Suprapubic skin (tissue), 4 donors: ENCODE measurements at regions not wholly inside any gene's neighbourhood (a gene's known extent, or its start where the extent isn't known, plus 50 kb on each side); places are given as distances from the start of the nearest gene placed in this dataset.

Experiments used
- DNase-seq, 2 donors: peaks; one replicate each; pipeline ENCODE4 v3.0.0-alpha.2; 2019; ENCODE audit warnings: low spot score in 2 of 2
- H3K27ac ChIP-seq: fragments of 200-600 bp; sonication (generic); one replicate; pipeline ENCODE4 v1.5.1; 2019
- H3K27me3 ChIP-seq: fragments of 200-600 bp; sonication (generic); one replicate; pipeline ENCODE4 v1.5.1; 2019
- H3K36me3 ChIP-seq: fragments of 200-600 bp; sonication (generic); one replicate; pipeline ENCODE4 v1.5.1; 2019
- H3K4me1 ChIP-seq: fragments of 200-600 bp; sonication (generic); one replicate; pipeline ENCODE4 v1.5.1; 2019
- H3K4me3 ChIP-seq: fragments of 200-600 bp; sonication (generic); one replicate; pipeline ENCODE4 v1.5.1; 2019; ENCODE audit warnings: mild to moderate bottlenecking
- H3K9me3 ChIP-seq: fragments of 200-600 bp; sonication (generic); one replicate; pipeline ENCODE4 v1.5.1; 2019
- EP300 ChIP-seq: sonication (generic); formaldehyde crosslinking; IDR thresholded peaks from one replicate; pipeline ENCODE4 v1.6.1; 2017; ENCODE audit warnings: antibody characterized with exemption
- POLR2A ChIP-seq, 2 donors: fragments of 450-650 bp; IDR thresholded peaks; one replicate each; pipeline ENCODE4 v1.6.1; 2017; ENCODE audit warnings: antibody characterized with exemption in 2 of 2, mild to moderate bottlenecking in 2 of 2, moderate library complexity in 2 of 2
- POLR2AphosphoS5 ChIP-seq, 3 donors: sonication (generic); formaldehyde crosslinking; IDR thresholded peaks; one replicate each; pipeline ENCODE4 v1.6.1; 2017; ENCODE audit warnings: antibody characterized with exemption in 3 of 3
- WGBS: methylation state at CpG from one replicate; pipeline ENCODE4 v1.1.5; 2018; 5-methylcytosine and 5-hydroxymethylcytosine counted together
- TF ChIP-seq, protein P1 (sequence below), 2 donors: fragments of 200-600 bp in 1 of 2; fragments of 450-650 bp in 1 of 2; sonication (generic) in 1 of 2; IDR thresholded peaks; one replicate each; pipeline ENCODE4 v1.5.1; 2016 to 2019; ENCODE audit warnings: antibody characterized with exemption in 2 of 2, mild to moderate bottlenecking in 1 of 2, moderate library complexity in 1 of 2

DNA sequence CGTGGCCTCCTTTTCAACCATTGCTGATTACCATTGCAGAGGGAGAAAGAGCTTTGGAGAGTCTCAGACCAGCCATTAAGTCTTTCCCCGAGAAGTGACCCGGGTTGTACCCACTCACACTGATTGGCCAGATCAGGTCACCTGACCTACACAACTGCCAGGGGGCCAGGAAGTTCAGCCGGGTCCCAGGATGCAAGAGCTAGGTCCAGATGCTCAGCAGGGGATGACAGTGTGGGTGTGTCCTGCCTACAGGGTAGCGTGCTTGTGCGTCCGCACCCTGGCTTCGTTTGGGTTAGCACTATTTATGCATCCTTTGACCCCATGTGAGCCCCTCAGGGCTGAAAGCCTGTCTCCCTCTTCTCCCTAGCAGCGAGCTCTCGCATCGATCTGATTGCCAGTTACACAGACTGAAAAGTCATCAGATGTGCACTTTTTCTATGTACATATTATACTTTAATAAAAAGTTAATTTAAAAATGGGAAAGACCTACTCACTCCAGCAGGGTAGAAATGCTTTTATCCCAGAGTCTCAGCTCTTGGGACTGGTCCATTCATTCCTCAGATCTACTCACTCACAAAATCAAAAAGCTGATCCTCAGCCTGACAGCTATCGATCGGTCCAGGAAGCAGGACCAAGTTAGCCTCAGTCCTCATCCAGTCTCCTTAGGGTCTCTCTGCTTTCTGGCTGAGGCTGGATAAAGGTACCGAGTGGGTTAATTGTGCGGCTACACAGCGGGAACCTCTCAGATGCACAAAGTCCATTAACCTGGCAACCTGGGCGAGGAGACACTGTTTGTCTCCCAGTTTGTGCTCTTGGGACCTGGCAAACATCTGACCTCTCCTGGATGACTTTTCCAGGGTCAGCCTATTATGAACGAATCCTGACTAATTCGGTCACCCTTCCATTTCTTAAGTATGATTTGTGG, 68.0 kb downstream of the SERPINA3 start:
- 77% methylated on average over 17 of the region's 19 CpGs for WGBS
- no peak overlapping the region for H3K27ac ChIP-seq
- H3K27me3 ChIP-seq = no peaks in the 10 kb centered on the region
- DNase-seq = peak in 1 of 2 donors; percentile 38
- no peaks in the 10 kb centered on the region for H3K4me1 ChIP-seq
- H3K36me3 ChIP-seq = no peaks in the 10 kb centered on the region
- no peak for TF ChIP-seq POLR2A (IDR thresholded peaks at IDR 0.05)
- no peak for TF ChIP-seq EP300
- TF ChIP-seq, protein P1, sequence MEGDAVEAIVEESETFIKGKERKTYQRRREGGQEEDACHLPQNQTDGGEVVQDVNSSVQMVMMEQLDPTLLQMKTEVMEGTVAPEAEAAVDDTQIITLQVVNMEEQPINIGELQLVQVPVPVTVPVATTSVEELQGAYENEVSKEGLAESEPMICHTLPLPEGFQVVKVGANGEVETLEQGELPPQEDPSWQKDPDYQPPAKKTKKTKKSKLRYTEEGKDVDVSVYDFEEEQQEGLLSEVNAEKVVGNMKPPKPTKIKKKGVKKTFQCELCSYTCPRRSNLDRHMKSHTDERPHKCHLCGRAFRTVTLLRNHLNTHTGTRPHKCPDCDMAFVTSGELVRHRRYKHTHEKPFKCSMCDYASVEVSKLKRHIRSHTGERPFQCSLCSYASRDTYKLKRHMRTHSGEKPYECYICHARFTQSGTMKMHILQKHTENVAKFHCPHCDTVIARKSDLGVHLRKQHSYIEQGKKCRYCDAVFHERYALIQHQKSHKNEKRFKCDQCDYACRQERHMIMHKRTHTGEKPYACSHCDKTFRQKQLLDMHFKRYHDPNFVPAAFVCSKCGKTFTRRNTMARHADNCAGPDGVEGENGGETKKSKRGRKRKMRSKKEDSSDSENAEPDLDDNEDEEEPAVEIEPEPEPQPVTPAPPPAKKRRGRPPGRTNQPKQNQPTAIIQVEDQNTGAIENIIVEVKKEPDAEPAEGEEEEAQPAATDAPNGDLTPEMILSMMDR (IDR thresholded peaks at IDR 0.05) = no peak
- TF ChIP-seq POLR2AphosphoS5 (IDR thresholded peaks at IDR 0.05) = no peak
- no peaks in the 10 kb centered on the region for H3K9me3 ChIP-seq
- no peak overlapping the region for H3K4me3 ChIP-seq

DNA sequence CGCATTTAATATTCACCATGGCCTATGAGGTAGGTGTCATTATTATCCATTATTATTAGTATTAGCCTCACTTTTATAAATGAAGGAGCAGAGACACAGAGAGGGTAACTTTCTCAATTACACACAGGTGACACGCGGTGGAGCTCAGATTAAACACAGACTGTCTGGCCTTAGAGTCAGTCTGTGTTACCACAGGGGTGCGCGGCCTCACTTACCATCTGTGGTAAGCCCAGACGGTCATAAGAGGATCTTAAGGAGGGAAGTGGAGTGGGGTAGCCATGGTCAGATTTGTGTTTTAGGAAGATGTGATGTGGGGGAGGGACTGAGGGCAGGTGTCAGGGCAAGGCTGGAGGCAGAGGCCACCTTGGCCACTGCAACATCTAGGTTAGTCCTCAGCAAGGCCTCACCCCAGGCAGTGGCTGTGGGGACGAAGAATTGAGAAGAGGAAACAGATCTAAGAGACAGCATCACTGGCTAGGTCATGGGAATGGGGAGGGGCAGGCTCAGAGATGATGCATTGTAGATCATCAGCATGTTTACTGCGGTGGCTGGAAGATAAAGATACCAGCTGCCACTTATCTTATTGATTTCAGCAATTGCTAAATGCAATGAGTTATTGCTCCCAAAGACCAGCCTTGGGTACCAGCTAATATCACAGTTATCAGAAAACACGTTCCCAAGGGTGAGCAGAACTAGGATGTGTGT, 67.1 kb downstream of the SERPINA3 start:
- Histone ChIP-seq H3K27ac (no peak overlapping the region), H3K36me3 (no peaks in the 10 kb centered on the region), H3K4me1 (no peaks in the 10 kb centered on the region), H3K9me3 (no peaks in the 10 kb centered on the region), H3K27me3 (no peaks in the 10 kb centered on the region), H3K4me3 (no peak overlapping the region)
- DNase-seq = peak in 1 of 2 donors; percentile 45
- TF ChIP-seq, protein P1 (IDR thresholded peaks at IDR 0.05) = no peak
- TF ChIP-seq POLR2A (IDR thresholded peaks at IDR 0.05) (no peak), EP300 (no peak), POLR2AphosphoS5 (IDR thresholded peaks at IDR 0.05) (no peak)
- 58% methylated on average over 9 of the region's 9 CpGs for WGBS

DNA sequence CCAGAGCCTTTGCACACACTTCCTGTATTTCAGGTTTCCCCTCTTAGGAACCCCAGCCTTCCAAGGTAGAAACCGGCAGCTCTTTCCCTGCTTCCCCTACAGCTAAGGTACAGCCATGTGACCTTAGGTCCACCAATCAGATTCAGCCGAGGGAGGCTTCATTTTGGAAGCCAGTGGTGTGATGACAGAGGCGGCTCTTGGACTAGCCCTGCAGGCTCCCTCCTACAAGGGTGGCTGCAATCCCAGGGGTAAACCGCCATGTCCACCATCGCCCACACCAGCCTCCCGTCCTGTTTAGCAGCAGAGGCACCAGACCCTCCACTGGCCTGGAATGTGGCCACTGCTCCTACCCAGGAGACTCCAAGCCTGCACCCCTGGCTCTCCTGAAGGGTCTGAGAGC, 65.6 kb downstream of the SERPINA3 start:
- no peak overlapping the region for H3K27ac ChIP-seq
- TF ChIP-seq POLR2A (IDR thresholded peaks at IDR 0.05) = no peak
- no peak for TF ChIP-seq POLR2AphosphoS5 (IDR thresholded peaks at IDR 0.05)
- TF ChIP-seq EP300 = no peak
- TF ChIP-seq, protein P1 (IDR thresholded peaks at IDR 0.05) = no peak
- no peaks in the 10 kb centered on the region for H3K4me1 ChIP-seq
- H3K4me3 ChIP-seq = no peak overlapping the region
- DNase-seq = peak; percentile 18 to 50
- H3K9me3 ChIP-seq = no peaks in the 10 kb centered on the region
- WGBS = 96% methylated on average over 4 of the region's 6 CpGs
- no peaks in the 10 kb centered on the region for H3K36me3 ChIP-seq
- no peaks in the 10 kb centered on the region for H3K27me3 ChIP-seq

DNA sequence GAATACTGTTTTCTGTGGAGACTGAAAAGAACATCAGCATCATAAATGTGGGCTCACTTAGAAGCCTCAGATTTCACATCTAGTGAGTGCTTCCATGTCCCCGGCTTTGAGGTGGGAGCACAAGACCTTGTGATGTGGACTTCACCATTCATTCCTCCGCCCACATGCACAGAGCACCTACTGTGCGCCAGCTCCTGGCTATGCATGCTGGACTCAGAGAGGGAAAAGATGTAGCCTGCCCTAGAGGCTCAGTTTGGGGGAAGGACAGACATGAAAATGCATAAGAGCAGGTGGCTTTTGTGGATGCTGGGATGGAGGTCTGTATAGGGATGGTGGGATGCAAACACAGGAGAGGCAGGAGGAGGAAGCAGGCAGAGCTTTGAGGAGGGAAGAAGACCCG, 65.0 kb downstream of the SERPINA3 start:
- TF ChIP-seq POLR2AphosphoS5 (IDR thresholded peaks at IDR 0.05) = no peak
- TF ChIP-seq, protein P1 (IDR thresholded peaks at IDR 0.05) = no peak
- no peak for TF ChIP-seq POLR2A (IDR thresholded peaks at IDR 0.05)
- TF ChIP-seq EP300 = no peak
- Histone ChIP-seq H3K4me1 (no peaks in the 10 kb centered on the region), H3K4me3 (no peak overlapping the region), H3K27me3 (no peaks in the 10 kb centered on the region), H3K36me3 (no peaks in the 10 kb centered on the region), H3K27ac (no peak overlapping the region), H3K9me3 (no peaks in the 10 kb centered on the region)
- WGBS = 73% methylated on average over 4 of the region's 4 CpGs
- DNase-seq = peak in 1 of 2 donors; percentile 13
